ENCODE measurements at regions not wholly inside any gene's neighbourhood (a gene's known extent, or its start where the extent isn't known, plus 50 kb on each side); places are given as distances from the start of the nearest gene placed in this dataset.

DNA sequence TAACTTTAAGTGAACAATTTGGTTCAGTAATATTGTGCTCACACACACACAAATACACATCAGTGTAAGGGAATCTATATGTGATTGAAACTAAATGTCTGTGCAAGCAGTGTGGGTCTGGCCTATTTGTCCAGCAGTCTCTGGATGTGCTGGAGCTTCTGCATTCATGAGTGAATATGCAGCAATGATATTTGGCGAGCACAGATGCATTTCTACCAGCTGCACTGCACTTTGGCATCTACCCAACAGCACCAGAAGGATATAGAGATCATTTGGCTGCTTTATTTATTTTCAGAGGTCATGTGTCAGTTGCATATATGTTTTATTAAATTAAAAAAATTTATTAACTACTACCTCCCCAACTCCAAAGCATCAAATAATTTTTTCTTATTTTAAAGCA, 613.4 kb upstream of the NR3C2 start:
- TF ChIP-seq, protein P1, sequence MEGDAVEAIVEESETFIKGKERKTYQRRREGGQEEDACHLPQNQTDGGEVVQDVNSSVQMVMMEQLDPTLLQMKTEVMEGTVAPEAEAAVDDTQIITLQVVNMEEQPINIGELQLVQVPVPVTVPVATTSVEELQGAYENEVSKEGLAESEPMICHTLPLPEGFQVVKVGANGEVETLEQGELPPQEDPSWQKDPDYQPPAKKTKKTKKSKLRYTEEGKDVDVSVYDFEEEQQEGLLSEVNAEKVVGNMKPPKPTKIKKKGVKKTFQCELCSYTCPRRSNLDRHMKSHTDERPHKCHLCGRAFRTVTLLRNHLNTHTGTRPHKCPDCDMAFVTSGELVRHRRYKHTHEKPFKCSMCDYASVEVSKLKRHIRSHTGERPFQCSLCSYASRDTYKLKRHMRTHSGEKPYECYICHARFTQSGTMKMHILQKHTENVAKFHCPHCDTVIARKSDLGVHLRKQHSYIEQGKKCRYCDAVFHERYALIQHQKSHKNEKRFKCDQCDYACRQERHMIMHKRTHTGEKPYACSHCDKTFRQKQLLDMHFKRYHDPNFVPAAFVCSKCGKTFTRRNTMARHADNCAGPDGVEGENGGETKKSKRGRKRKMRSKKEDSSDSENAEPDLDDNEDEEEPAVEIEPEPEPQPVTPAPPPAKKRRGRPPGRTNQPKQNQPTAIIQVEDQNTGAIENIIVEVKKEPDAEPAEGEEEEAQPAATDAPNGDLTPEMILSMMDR (conservative IDR thresholded peaks at IDR 0.05; ENCODE audit: low read depth, low read length) = no peak
- Histone ChIP-seq H4K20me1 (ENCODE audit: insufficient read depth) (no peaks in the 10 kb centered on the region), H3K36me3 (ENCODE audit: insufficient read depth) (no peaks in the 10 kb centered on the region), H3K4me1 (ENCODE audit: low read depth, poor library complexity, severe bottlenecking) (no peaks in the 10 kb centered on the region), H3K4me2 (no peak overlapping the region), H3K27ac (no peak overlapping the region), H3K27me3 (ENCODE audit: insufficient read depth, low read depth) (no peaks in the 10 kb centered on the region), H3K79me2 (ENCODE audit: insufficient read depth, low read depth) (no peaks in the 10 kb centered on the region), H2AFZ (ENCODE audit: low read depth) (no peak overlapping the region), H3K9ac (no peak overlapping the region), H3K4me3 (IDR thresholded peaks at IDR 0.05; ENCODE audit: insufficient read depth, low read depth, low read length) (no peak overlapping the region)

DNA sequence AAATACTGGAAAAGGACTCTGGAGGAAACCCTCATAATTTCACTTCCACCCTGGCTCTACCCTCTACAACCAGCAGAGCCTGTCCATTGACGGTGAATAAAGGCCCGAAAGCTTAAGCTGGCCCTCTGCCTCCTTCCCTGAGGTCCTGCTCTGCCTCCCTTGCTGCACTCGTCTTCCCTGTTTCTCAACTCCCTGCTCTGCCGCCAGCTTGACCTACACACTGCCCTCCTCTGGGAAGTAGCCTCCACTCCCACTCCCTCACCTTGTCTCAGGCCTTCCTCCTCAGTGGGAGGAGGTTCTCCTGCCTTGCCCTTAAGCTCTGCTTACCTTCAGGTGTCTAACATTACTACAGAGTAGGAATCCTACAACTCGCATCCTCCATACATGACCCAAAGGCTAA, 608.6 kb upstream of the NR3C2 start:
- H3K4me2 ChIP-seq = no peak overlapping the region

DNA sequence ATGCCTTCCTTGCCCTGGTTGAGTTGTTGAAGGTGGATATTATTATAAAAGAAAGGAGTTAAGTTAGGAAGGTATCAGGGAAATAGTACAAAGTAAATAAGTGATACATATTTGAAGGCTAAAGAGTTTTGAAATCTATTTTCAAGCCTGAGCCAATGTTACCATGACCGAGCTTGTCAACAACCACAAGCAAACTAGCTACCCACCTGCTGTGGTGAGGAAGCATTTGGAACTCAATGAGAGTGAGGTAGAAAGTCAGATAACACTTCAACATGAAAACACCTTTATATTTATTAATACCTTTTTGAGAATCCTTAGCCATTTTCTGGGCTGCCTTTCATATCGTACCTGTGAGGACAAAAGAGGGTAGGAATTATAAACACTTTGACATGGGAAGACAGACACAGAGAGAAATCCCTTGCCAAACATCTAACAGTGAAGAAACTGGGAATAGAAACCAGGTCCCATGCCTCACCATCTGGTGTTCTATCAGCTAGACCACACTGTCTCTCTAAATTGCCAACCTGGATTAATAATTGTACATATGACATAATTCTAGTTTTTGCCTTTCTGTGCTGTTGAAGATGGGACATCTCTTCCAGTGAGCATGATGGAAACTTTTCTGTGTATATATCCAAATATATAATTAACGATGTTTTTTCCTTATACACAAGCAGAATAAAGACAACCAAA, 606.4 kb upstream of the NR3C2 start:
- H3K4me2 ChIP-seq = no peak overlapping the region

More for the DNA sequence above, 608.6 kb upstream of the NR3C2 start:
- Histone ChIP-seq H2AFZ (ENCODE audit: low read depth) (no peak overlapping the region), H3K27me3 (ENCODE audit: insufficient read depth, low read depth) (no peaks in the 10 kb centered on the region), H3K4me1 (ENCODE audit: low read depth, poor library complexity, severe bottlenecking) (peaks cover 4% of the 10 kb centered on the region), H3K79me2 (ENCODE audit: insufficient read depth, low read depth) (no peaks in the 10 kb centered on the region), H3K27ac (no peak overlapping the region), H3K9ac (no peak overlapping the region), H3K4me3 (IDR thresholded peaks at IDR 0.05; ENCODE audit: insufficient read depth, low read depth, low read length) (no peak overlapping the region), H3K36me3 (ENCODE audit: insufficient read depth) (no peaks in the 10 kb centered on the region), H4K20me1 (ENCODE audit: insufficient read depth) (no peaks in the 10 kb centered on the region)
- TF ChIP-seq, protein P1 (conservative IDR thresholded peaks at IDR 0.05; ENCODE audit: low read depth, low read length) = no peak

DNA sequence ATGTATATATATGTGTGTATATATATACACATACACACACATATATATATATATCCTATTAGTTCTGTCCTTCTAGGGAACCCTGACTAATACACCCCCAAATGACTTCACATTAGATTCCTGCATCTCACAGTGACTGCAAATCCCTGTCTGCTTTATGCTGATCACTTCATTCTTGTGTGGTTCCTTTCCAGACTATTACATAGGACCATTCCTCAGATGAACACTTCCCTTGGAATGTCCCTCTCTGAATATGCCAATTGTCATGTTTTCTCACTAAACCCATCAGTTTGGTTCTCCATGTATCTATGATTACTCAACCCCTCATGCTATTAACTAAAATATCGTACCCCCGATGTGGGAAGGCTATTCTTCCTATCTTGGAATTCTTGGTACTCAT, 605.2 kb upstream of the NR3C2 start:
- H3K27me3 ChIP-seq (ENCODE audit: insufficient read depth, low read depth) = no peaks in the 10 kb centered on the region
- no peaks in the 10 kb centered on the region for H3K36me3 ChIP-seq (ENCODE audit: insufficient read depth)
- H2AFZ ChIP-seq (ENCODE audit: low read depth) = no peak overlapping the region
- peaks cover 4% of the 10 kb centered on the region for H3K4me1 ChIP-seq (ENCODE audit: low read depth, poor library complexity, severe bottlenecking)
- H3K4me3 ChIP-seq (IDR thresholded peaks at IDR 0.05; ENCODE audit: insufficient read depth, low read depth, low read length) = no peak overlapping the region
- H3K4me2 ChIP-seq = no peak overlapping the region
- H3K9ac ChIP-seq = no peak overlapping the region
- H3K27ac ChIP-seq = no peak overlapping the region
- no peaks in the 10 kb centered on the region for H3K79me2 ChIP-seq (ENCODE audit: insufficient read depth, low read depth)
- TF ChIP-seq, protein P1 (conservative IDR thresholded peaks at IDR 0.05; ENCODE audit: low read depth, low read length) = no peak
- H4K20me1 ChIP-seq (ENCODE audit: insufficient read depth) = no peaks in the 10 kb centered on the region

More for the DNA sequence above, 606.4 kb upstream of the NR3C2 start:
- Histone ChIP-seq H3K4me1 (ENCODE audit: low read depth, poor library complexity, severe bottlenecking) (peaks cover 4% of the 10 kb centered on the region), H3K36me3 (ENCODE audit: insufficient read depth) (no peaks in the 10 kb centered on the region), H3K27me3 (ENCODE audit: insufficient read depth, low read depth) (no peaks in the 10 kb centered on the region), H3K27ac (no peak overlapping the region), H3K4me3 (IDR thresholded peaks at IDR 0.05; ENCODE audit: insufficient read depth, low read depth, low read length) (no peak overlapping the region), H3K79me2 (ENCODE audit: insufficient read depth, low read depth) (no peaks in the 10 kb centered on the region), H3K9ac (no peak overlapping the region), H4K20me1 (ENCODE audit: insufficient read depth) (no peaks in the 10 kb centered on the region), H2AFZ (ENCODE audit: low read depth) (no peak overlapping the region)
- TF ChIP-seq, protein P1 (conservative IDR thresholded peaks at IDR 0.05; ENCODE audit: low read depth, low read length) = no peak
